ENCODE measurements at regions not wholly inside any gene's neighbourhood (a gene's known extent, or its start where the extent isn't known, plus 50 kb on each side); places are given as distances from the start of the nearest gene placed in this dataset.
A peak's percentile ranks its signal among the peaks of the same experiment; 100 is the strongest.
"Not testable (repeated sequence)": the region's sequence is repeated elsewhere in the genome, so short reads cannot be mapped to it uniquely, and the experiment has no call there.

DNA sequence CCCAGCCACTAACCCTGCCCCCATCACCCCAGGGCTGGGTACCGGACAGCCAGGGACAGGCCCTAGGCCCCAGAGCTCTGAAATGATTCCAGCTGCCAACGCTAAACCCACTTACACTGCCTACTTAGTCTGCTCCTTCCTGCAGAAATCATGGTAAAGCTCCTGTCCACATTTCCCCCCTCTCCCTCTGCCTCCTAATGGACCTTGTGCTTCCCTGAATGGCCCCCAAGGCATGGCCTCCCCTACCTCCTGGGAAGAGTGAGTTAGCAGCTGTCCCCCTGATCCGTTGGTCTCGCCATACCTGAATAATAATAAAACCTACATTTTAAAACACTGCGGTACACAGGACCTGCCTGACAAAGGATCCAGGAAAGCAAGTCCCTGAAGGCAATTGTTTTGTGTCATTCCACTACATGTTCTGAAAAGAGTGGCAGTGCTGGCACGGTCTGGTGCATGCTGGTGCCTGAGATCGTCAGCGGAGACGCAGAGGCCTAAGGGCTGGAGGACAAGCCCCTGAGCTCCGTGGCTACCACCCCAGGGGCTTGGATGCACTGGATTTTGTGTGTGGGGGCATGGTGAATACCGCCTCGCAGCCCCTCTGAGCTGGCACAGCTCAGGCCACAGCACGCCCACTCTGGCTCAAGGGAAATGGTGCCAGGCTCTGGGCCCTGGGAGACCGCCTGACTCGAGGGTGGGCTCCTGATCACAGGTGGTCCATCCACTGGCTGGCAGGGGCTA is 186.3 kb downstream of the CTTN start:
- ATAC-seq = no peak
- no peak for DNase-seq (ENCODE audit: low spot score)

DNA sequence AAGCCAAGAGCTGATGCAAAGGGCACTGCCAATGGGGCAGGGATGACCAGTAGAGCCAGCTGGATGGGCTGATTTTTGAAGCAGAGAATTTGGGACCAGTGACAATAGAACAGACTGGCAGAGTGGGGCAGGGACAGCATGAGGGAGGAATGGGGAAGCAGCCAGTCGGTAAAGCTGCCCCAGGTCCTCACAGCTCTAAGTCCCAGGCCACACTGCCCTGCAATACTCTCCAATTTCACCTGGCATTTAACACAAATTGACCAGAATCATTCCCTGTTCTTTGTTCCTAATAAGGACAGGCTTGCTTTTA is 186.9 kb downstream of the CTTN start:
- no peak for DNase-seq (ENCODE audit: low spot score)
- ATAC-seq = no peak

DNA sequence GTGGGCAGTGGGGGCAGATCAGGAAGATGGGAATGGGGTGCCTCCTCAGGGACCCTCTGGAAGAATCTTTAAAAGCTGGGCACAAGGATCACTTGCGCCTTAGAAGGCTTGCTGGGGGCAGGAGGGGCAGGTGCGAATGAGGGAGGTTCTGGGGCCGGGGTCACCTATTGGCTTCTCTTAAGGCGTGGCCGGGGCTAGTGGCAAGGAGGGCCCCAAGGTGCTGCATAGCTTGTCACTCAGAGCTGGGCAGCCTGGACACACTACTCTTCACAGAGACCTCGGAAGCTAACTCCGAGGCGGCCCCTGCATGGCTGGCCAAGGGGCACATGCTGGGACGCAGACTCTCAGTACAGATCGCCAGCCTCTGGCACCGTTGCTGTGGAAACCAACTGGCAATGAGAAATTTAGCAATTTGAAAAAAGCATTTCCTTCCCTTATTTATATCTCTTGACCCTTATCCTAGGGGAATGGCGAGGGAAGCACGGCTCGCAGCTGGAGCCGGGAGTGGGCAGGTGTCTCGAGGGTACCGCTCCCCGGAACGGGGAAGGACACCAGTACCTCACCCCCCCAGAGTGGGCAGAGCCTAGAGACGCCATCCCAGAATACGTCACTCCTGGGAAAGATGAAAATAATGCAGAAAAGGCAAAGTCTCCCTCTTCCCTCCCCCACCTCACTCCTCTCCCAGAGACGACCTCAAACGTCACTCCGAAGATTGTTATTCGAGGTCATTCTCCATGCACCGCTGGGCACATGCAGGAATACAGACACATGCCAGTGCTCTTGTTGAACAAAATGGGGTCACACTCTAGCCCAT is 188.1 kb downstream of the CTTN start:
- DNase-seq (ENCODE audit: low spot score) (no peak), ATAC-seq (no peak)

DNA sequence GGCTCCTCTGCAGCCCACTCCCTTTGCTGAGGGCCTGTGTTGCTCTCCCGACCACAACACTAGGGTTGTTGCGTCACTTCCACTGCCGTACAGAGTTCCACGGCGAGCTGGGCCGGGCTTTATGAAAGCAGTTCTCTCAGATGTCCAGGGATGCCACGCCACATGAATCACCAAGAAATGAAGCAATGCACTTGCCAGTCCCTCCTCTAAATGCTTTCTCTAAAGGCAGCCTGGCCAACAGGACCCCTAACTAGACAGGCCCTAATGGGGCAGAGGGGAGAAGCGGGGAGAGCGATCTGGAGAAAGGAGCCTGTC is 188.7 kb downstream of the CTTN start:
- DNase-seq (ENCODE audit: low spot score) (no peak), ATAC-seq (no peak)

DNA sequence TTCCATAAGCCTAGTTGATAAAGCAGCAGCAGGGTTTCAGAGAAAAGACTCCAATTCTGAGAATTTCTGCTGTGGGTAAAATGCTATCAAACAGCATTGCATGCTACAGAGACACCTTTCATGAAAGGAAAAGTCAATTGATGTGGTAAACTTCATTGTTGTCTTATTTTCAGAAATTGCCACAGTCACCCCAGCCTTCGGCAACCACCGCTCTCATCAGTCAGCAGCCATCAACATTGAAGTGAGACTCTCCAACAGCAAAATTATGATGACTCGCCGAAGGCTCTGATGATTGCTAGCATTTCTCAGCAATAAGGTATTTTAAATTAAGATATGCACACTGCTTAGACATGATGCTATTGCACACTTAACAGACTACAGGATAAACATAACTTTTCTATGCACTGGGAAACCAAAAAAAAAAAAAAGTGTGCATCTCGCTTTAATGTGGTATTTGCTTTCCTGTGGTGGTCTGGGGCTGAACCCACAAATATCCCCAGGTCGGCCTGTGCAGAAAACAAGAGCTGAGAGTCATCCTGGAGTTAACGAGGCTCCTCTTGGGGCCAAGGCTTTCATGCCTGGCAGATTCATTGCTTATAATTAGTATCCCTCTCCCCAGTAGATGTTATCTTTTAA is 192.1 kb downstream of the CTTN start:
- DNase-seq (ENCODE audit: low spot score) (no peak), ATAC-seq (no peak)

DNA sequence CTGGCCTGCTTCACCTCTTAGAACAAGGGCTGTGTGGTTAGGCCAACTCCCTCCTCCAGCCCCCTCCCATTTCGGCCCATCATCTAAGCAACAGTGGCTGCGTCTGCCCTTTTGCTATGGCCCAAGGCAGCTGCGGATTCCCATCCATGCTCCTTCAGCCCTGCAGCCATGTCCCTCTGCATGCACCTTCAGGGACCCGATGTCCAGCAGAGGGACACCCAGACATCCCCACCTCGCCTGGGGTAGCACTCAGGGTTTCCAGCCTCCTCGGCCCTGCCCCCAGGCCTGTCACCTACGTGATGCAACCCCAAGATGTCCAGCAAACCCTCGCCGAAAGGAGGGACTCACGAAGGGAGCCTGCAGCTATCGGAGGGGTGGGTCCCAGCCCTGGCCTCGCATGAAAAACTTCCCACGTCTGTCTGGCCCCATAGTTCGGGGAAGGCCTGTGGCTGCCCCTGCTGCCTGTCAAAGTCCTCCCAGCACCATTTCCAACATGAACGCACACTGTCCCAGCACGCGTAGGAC is 194.4 kb downstream of the CTTN start:
- ATAC-seq (no peak), DNase-seq (ENCODE audit: low spot score) (no peak)

DNA sequence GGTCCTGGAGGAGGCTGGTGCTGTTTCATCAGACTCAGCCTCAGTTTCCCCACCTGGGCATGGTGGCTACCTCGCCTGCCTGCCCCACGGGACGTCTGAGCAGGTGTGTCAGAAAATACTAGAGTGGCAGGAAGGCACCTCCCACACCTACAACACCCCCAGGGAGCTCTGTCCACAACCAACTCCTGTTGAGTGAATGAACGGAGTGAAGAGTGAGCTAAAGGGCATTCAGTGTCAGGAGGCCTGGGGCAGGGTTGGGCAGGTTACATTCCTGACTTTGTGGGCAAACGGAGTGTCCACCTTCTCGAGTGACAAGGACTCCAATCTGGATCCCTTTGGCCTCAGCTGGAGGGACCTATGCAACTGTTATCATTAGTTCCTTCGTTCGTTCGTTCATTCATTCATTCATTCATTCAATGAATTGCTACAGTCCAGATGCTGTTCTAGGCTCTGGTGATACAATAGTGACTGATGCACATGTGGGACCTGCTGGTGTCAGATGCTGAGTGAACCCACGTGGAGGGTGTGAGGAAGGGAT is 195.2 kb downstream of the CTTN start:
- ATAC-seq = no peak

DNA sequence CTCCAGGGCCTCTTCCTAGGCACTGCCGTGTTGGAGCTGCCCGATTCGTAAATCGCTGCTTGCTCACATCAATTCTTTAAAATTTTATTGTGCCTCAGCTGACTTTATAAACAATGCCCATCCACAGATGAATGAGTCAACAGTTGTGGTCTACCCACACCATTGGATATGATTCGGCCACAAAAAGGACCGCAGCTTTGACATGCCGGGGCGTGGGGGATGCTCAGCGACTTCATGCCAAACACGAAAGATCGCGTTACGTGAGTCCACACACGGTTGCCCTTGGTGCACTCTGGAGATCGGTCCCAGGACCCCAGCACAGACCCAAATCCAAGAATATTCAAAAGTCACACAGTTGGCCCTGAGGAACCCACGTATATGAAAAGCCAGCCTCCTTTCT is 195.7 kb downstream of the CTTN start:
- ATAC-seq = no peak

More for the DNA sequence above, 195.2 kb downstream of the CTTN start:
- no peak for DNase-seq (ENCODE audit: low spot score)

DNA sequence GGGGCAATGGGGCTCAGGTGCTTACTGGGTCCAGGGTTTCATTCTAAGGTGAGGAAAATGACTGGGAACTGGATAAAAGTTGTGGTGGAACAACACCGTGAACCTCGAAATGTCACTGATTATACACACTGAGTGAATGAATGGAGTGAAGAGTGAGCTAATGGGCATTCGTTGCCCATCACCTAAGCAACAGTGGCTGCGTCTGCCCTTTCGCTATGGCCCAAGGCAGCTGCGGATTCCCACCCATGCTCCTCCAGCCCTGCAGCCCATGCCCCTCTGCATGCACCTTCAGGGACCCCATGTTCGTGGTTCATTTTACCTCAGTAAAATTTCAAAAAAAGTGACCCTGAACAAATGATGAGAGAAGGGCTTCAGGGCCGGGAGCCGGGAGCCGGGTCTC is 196.3 kb downstream of the CTTN start:
- no peak for DNase-seq (ENCODE audit: low spot score)
- ATAC-seq = no peak

More for the DNA sequence above, 195.7 kb downstream of the CTTN start:
- DNase-seq (ENCODE audit: low spot score) = no peak

DNA sequence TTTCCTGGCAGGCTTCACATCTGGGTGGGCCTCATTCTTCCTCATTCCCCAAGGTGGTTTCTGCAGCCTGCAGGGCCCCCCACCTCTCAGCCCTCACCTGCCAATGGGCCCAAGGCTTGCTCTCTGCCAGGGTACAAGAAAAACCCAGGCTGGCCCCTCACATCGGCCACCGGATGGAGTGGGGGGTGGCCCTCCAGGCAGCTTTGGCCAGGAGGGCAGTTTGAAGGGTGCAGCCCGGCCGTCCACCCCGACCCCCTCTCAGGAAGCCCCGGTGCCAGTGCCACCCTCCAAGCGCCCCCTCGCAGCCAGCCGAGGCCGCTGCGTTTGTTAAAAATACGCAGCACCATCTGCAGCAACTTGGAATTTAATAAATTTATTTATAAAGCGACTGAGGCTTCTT is 196.7 kb downstream of the CTTN start:
- DNase-seq (ENCODE audit: low spot score) = no peak
- ATAC-seq = no peak

DNA sequence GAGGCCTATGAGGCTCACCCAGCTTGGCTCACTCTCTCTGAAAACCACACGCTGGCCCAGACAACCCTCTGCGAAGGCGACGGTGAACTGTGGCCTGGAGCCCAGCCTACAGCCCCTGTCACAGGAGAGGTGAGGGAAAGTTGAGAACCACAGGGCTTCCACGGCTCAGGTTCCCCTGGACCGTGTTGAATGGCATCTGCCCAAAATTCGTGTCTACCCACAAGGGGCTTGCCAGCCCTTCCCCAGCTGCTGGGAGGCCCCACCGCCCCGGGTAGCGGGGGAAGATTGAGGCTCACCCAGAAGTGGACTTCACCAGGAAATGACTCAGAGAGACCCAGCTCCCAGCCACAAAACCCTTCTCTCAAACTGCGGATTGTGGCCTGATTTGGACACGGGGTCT is 197.1 kb downstream of the CTTN start:
- no peak for ATAC-seq
- DNase-seq (ENCODE audit: low spot score) = no peak

DNA sequence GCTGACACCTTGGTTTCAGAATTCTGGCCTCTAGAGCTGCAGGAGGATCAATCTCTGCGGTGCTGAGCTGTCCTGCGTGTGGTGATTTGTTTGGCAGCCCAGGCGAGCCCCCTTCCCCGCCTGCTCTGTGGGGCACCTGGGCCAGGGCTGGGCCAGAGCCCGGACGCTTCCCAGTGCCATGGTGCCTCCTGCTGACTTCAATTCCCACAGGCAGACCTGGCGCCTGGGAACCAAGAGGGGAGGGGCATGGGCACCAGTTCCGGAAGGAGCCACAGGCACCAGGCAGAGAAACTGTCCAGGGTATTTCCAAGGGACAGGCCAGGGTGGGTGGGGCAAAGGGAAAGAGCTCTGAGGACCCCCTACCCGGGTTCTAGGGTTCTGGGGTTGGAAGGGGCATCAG is 197.8 kb downstream of the CTTN start:
- DNase-seq (ENCODE audit: low spot score) = no peak
- ATAC-seq = no peak

DNA sequence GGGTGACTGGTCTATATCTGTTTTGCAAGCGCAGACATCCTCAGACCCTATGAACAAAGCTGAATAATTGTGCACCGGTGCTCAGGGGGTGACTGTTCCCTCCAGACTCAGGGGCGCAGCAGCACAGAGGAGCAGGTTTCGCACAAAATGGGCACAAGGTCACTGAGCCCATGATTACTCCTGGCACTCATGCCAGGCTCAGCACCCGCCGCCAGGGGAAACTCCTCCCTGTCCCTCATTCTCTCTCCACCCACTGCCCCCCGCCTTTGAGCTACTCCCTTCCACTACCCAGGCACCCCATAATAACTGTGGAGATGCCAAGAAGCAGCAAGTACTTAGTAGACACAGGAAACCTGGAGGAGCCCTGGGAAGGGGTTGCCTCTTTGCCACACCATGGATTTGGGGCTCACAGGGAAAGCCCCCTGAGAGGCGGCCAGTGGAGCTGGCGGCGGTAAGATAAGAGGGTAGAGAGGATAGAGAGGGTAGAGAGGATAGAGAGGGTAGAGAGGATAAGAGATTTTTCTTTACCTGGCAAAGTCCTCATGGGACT is 198.8 kb downstream of the CTTN start:
- DNase-seq (ENCODE audit: low spot score) = no peak
- no peak for ATAC-seq

DNA sequence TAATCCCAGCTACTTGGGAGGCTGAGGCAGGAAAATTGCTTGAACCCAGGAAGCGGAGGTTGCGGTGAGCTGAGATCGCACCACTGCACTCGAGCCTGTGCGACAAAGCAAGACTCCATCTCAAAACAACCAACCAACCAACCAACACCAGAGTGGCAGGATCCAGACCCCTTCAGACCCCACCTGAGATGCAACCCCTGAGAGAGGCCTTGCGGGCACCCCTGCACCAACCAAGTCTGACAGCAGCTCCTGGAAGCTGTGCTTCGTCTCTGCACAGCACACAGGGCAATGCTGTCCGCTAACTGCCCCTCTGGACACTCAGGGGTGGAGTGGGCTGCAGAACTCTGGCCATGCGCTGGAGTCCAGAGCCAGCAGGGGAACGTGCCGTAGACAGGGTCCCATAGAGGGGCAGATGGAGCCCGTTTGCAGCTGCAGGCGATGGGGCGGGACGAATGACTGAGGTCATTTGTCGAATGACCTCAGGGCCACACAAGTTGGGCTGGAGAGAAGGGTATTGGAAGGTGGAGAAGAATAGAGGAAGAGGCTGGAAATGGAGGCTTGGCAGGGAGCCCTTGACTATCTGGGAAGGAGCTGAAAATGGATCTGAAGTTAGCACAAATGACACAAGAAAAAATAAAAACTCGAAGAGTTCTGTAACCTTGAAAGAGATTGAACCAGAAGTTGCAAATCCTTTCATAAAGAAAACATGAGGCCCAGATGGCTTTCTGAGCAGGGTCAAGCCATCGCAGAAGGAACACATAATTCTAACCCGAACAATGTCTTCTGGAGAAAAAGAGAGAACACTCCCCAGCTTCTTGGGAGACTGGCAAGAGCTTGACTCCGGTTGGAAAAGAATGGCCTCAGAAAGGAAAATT is 199.7 kb downstream of the CTTN start:
- DNase-seq (ENCODE audit: low spot score) = no peak
- ATAC-seq = no peak

DNA sequence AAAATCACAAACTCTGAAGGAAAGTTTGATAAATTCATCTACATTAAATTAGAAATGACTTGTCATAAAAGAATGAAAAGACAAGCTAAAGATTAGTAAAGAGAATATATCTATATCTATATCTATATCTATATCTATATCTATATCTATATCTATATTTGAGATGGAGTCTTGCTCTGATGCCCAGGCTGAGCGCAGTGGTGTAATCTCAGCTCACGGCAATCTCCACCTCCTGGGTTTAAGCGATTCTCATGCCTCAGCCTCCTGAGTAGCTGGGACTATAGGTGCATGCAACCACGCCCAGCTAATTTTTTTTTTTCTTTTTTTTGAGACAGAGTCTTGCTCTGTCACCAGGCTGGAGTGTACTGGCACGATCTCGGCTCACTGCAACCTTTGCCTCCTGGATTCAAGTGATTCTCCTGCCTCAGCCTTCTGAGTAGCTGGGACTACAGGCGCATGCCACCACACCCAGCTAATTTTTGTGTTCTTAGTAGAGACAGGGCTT is 202.6 kb downstream of the CTTN start:
- not testable (repeated sequence) for DNase-seq (ENCODE audit: low spot score); ATAC-seq

DNA sequence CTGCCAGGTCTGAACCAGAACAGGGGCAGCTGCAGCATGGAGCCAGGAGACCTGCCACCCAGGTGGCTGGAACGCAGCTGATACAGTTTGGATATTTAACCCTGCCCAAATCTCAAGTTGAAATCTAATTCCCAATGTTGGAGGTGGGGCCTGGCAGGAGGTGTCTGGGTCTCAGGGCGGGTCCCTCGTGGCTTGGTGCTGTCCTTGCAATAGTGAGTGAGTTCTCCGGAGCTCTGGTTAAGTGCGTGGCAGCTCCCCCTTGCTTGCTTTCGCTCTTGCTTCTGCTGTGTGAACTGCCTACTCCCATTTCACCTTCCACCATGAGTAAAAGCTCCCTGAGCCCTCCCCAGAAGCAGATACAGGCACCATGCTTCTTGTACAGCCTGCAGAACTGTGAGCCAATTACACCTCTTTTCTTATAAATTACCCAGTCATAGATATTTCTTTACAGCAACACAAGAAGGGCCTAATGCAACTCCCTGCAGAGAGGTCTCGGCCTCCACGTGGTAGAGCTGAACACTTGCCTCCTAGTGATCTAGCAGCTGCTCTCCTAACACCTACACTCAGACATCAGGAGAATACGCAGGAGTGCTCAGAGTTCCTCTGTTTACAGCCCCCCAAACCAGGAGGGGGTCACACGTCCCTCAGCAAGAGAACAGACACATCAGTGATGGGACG is 203.7 kb downstream of the CTTN start:
- DNase-seq (ENCODE audit: low spot score) = no peak
- ATAC-seq = no peak

DNA sequence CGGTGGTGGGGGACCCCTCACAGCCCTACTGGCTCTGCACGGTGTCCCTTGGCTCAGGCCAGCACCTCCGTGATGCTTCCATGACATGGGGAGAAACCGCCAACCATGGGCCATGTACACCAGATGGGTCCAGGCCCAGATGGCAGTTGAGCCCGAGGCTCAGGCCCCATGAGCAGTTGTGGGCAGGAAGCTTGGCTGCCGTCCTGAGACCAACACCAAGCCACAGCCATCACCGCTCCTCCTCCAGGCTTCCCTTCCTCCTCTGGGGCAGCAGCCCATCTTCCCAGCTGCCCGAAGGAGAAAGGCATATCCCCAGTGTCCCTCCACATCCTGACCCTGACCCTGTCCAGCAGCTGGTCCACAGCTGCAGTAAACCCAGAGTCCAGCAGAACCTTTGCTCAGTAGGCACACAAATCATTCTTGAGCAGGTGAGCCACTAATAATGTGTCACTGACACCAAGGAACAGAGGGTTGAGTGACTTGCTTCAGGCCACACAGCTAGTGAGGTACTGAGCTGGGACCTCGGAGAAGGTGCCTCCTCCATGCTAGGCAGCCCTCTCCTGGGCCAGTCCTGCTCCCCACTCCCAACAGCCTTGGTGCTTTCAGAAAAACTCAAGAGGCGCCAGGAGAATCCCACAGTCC is 204.9 kb downstream of the CTTN start:
- DNase-seq (ENCODE audit: low spot score) = no peak
- peak; percentile 12 for ATAC-seq

DNA sequence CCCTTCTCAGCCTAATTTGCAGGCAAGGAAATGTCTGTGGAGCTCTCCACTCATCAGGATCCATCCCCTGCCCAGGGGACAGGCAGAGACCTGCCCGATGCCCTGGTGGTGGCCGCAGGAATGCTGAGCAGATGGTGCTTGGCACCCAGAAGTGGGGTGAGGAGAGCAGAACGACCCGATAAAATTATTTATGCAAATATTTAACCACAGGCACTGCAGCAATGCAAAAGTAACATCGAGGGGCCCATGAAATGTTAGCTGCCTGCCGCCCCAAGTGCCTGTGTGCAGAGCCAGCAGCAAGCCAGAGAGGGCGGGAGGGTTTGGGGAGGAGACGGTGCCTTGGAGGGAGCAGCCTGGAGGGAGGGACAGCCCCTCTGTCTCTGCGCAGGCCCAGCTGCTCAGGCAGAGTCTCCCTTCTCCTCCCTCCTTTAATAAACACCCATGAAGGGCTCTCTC is 205.5 kb downstream of the CTTN start:
- DNase-seq (ENCODE audit: low spot score) (no peak), ATAC-seq (no peak)

DNA sequence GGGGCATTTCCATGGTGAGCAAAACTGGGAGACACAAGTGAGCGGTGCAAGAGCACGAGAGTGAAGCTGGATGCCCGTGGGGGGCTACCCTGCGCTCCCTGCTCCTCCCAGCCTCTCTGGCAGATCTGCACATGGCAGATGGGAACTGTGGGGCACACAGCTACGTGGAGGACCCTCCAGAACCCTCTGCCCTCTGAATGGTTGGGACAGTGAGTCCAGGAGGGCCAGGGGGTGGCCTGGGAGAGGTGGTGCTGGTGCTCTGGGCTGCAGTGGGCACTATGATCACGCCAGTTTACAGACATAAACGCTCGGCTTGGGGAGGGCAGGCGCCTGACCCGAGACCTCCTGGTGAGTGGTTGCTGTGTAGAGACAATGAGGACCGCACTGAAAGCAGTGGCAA is 205.9 kb downstream of the CTTN start:
- ATAC-seq (no peak), DNase-seq (ENCODE audit: low spot score) (no peak)

All from left lobe of liver (tissue), 2 donors.